Forelimb muscle (tissue), 1 donor: ENCODE measurements at regions not wholly inside any gene's neighbourhood (a gene's known extent, or its start where the extent isn't known, plus 50 kb on each side); places are given as distances from the start of the nearest gene placed in this dataset.
"Not testable (repeated sequence)": the region's sequence is repeated elsewhere in the genome, so short reads cannot be mapped to it uniquely, and the experiment has no call there.

Source experiments
- DNase-seq: peaks from one replicate; pipeline ENCODE4 v3.0.0-alpha.2; 2013; ENCODE audit warnings: low read depth

GRCh38 chr7:110253093-110253492 is 837.8 kb upstream of the LRRN3 start:
- DNase-seq: peak; percentile 17

GRCh38 chr7:110257673-110258072 is 833.3 kb upstream of the LRRN3 start:
- DNase-seq: no peak

- no peak for DNase-seq
Observed at GRCh38 chr7:110262251-110262650, 828.7 kb upstream of the LRRN3 start.

- DNase-seq: no peak
Observed at GRCh38 chr7:110264288-110264687, 826.6 kb upstream of the LRRN3 start.

GRCh38 chr7:110281362-110281761 is 809.6 kb upstream of the LRRN3 start:
- no peak for DNase-seq

GRCh38 chr7:110283056-110283455 is 807.9 kb upstream of the LRRN3 start:
- no peak for DNase-seq

GRCh38 chr7:110291430-110291829 is 799.5 kb upstream of the LRRN3 start:
- DNase-seq: no peak

- DNase-seq: no peak
Observed at GRCh38 chr7:110296321-110296720, 794.6 kb upstream of the LRRN3 start.

GRCh38 chr7:110307776-110308175 is 783.2 kb upstream of the LRRN3 start:
- no peak for DNase-seq

- no peak for DNase-seq
Observed at GRCh38 chr7:110308791-110309190, 782.1 kb upstream of the LRRN3 start.

- no peak for DNase-seq
Observed at GRCh38 chr7:110309941-110310340, 781.0 kb upstream of the LRRN3 start.

- DNase-seq: no peak
Observed at GRCh38 chr7:110311556-110311955, 779.4 kb upstream of the LRRN3 start.

GRCh38 chr7:110317541-110318265 is 773.2 kb upstream of the LRRN3 start:
- no peak for DNase-seq

GRCh38 chr7:110320285-110320684 is 770.6 kb upstream of the LRRN3 start:
- DNase-seq: not testable (repeated sequence)

GRCh38 chr7:110322796-110323195 is 768.1 kb upstream of the LRRN3 start:
- DNase-seq: no peak

- DNase-seq: no peak
Observed at GRCh38 chr7:110326966-110327365, 764.0 kb upstream of the LRRN3 start.

- no peak for DNase-seq
Observed at GRCh38 chr7:110336423-110336822, 754.5 kb upstream of the LRRN3 start.

GRCh38 chr7:110337646-110338045 is 753.3 kb upstream of the LRRN3 start:
- no peak for DNase-seq

- no peak for DNase-seq
Observed at GRCh38 chr7:110347081-110347480, 743.8 kb upstream of the LRRN3 start.

GRCh38 chr7:110356438-110356837 is 734.5 kb upstream of the LRRN3 start:
- DNase-seq: no peak

GRCh38 chr7:110358028-110358427 is 732.9 kb upstream of the LRRN3 start:
- DNase-seq: no peak

GRCh38 chr7:110371709-110372108 is 719.2 kb upstream of the LRRN3 start:
- no peak for DNase-seq

GRCh38 chr7:110372685-110373084 is 718.2 kb upstream of the LRRN3 start:
- no peak for DNase-seq

GRCh38 chr7:110373416-110373815 is 717.5 kb upstream of the LRRN3 start:
- no peak for DNase-seq
